ENCODE measurements at regions not wholly inside any gene's neighbourhood (a gene's known extent, or its start where the extent isn't known, plus 50 kb on each side); places are given as distances from the start of the nearest gene placed in this dataset.

DNA sequence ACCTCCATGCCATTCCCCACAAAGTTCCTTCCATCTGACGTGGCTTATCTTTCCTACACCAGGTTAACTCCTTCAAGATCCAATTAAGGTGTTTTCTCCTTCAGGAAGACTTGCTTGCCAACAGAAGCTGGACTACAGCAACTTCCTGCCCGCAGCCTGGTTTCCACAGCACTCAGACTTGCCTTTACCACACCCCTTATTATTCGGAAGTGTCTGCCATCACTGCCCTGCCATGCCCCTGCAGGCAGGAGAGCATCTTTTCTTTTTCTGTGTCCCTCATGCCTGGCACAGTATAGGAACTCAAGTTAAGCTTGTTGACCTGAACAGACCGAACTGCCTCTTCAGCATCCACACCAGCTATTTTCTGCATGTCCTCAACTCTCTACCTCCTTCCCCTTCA, 168.0 kb downstream of the FOXO1 start:
- Mint-ChIP-seq H3K27ac (ENCODE audit: unreplicated experiment) (no peak overlapping the region), H3K4me3 (no peak overlapping the region), H3K27me3 (ENCODE audit: low read depth) (no peaks in the 10 kb centered on the region), H3K9me3 (no peaks in the 10 kb centered on the region), H3K4me1 (peaks cover 39% of the 10 kb centered on the region), H3K36me3 (ENCODE audit: low read depth) (no peaks in the 10 kb centered on the region)
- DNase-seq (ENCODE audit: low read depth, low spot score) = no peak
- TF ChIP-seq, protein P1, sequence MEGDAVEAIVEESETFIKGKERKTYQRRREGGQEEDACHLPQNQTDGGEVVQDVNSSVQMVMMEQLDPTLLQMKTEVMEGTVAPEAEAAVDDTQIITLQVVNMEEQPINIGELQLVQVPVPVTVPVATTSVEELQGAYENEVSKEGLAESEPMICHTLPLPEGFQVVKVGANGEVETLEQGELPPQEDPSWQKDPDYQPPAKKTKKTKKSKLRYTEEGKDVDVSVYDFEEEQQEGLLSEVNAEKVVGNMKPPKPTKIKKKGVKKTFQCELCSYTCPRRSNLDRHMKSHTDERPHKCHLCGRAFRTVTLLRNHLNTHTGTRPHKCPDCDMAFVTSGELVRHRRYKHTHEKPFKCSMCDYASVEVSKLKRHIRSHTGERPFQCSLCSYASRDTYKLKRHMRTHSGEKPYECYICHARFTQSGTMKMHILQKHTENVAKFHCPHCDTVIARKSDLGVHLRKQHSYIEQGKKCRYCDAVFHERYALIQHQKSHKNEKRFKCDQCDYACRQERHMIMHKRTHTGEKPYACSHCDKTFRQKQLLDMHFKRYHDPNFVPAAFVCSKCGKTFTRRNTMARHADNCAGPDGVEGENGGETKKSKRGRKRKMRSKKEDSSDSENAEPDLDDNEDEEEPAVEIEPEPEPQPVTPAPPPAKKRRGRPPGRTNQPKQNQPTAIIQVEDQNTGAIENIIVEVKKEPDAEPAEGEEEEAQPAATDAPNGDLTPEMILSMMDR (conservative IDR thresholded peaks at IDR 0.05) = no peak

GRCh38 chr13:40502236-40502635, 164.2 kb downstream of the FOXO1 start:
- no peak for DNase-seq (ENCODE audit: low read depth, low spot score)
- H3K36me3 Mint-ChIP-seq (ENCODE audit: low read depth) = no peaks in the 10 kb centered on the region
- peaks cover 23% of the 10 kb centered on the region for H3K4me1 Mint-ChIP-seq
- TF ChIP-seq, protein P1 (conservative IDR thresholded peaks at IDR 0.05) = no peak
- H3K9me3 Mint-ChIP-seq = no peaks in the 10 kb centered on the region
- H3K4me3 Mint-ChIP-seq = no peak overlapping the region
- H3K27me3 Mint-ChIP-seq (ENCODE audit: low read depth) = no peaks in the 10 kb centered on the region
- H3K27ac Mint-ChIP-seq (ENCODE audit: unreplicated experiment) = no peak overlapping the region

DNA sequence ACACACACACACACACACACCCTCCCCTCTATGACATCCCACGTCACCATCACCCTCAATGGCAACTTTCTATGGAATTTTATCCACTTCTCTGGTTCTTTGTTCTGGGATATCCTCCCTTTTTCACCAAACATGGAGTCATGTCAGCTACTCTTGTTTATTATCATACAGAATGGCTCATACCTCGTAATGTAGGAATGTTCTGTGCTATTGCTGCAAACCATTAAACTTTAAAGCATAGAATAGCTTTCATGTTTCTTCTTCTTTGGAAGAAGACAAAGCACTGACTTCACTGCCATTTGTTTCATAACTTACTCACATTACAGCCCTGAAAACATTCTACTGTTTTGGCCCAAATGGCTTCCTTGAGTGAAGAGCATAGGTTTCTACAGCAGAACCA, 163.4 kb downstream of the FOXO1 start:
- peaks cover 18% of the 10 kb centered on the region for H3K4me1 Mint-ChIP-seq
- H3K27ac Mint-ChIP-seq (ENCODE audit: unreplicated experiment) = no peak overlapping the region
- no peaks in the 10 kb centered on the region for H3K9me3 Mint-ChIP-seq
- DNase-seq (ENCODE audit: low read depth, low spot score) = no peak
- no peak overlapping the region for H3K4me3 Mint-ChIP-seq
- H3K36me3 Mint-ChIP-seq (ENCODE audit: low read depth) = no peaks in the 10 kb centered on the region
- no peaks in the 10 kb centered on the region for H3K27me3 Mint-ChIP-seq (ENCODE audit: low read depth)
- TF ChIP-seq, protein P1 (conservative IDR thresholded peaks at IDR 0.05) = no peak

GRCh38 chr13:40503966-40504591, 162.4 kb downstream of the FOXO1 start:
- Mint-ChIP-seq H3K36me3 (ENCODE audit: low read depth) (no peaks in the 10 kb centered on the region), H3K27ac (ENCODE audit: unreplicated experiment) (no peak overlapping the region), H3K4me3 (no peak overlapping the region), H3K9me3 (no peaks in the 10 kb centered on the region), H3K4me1 (peaks cover 16% of the 10 kb centered on the region), H3K27me3 (ENCODE audit: low read depth) (no peaks in the 10 kb centered on the region)
- TF ChIP-seq, protein P1 (conservative IDR thresholded peaks at IDR 0.05) = no peak
- DNase-seq (ENCODE audit: low read depth, low spot score) = no peak

DNA sequence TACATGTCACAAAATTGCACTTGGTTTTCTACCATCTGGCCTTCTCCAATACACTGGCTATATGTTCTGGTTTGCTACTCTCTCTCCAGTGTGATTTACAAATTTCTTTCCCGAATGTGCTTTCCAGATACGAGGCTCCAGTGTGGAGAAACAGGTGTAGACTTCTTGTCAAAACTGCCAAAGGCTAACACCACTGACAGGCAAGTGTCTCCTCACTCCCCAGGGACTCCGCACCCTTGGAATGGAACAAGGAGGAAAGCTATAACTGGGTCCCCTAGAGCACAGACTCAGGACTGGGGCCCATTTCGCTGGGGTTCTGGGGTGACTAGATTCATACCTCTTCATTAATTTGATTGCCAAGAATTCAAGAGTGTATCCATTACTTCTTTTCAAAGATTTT, 161.8 kb downstream of the FOXO1 start:
- DNase-seq (ENCODE audit: low read depth, low spot score) = no peak
- H3K9me3 Mint-ChIP-seq = no peaks in the 10 kb centered on the region
- H3K4me1 Mint-ChIP-seq = peaks cover 16% of the 10 kb centered on the region
- TF ChIP-seq, protein P1 (conservative IDR thresholded peaks at IDR 0.05) = no peak
- no peak overlapping the region for H3K27ac Mint-ChIP-seq (ENCODE audit: unreplicated experiment)
- no peaks in the 10 kb centered on the region for H3K36me3 Mint-ChIP-seq (ENCODE audit: low read depth)
- no peak overlapping the region for H3K4me3 Mint-ChIP-seq
- no peaks in the 10 kb centered on the region for H3K27me3 Mint-ChIP-seq (ENCODE audit: low read depth)

Measured in neural crest cell (in vitro differentiated cells).